Epithelial cell of prostate (primary cell): ENCODE measurements at regions not wholly inside any gene's neighbourhood (a gene's known extent, or its start where the extent isn't known, plus 50 kb on each side); places are given as distances from the start of the nearest gene placed in this dataset.
"Not testable (repeated sequence)": the region's sequence is repeated elsewhere in the genome, so short reads cannot be mapped to it uniquely, and the experiment has no call there.

Source experiments
- DNase-seq: peaks from one replicate; pipeline ENCODE4 v3.0.0-alpha.2; 2011; ENCODE audit warnings: low read depth, low spot score
- H3K27ac ChIP-seq: fragments of 450-650 bp; 2 replicates; pipeline ENCODE4 v1.5.1; 2017; ENCODE audit warnings: mild to moderate bottlenecking

DNA sequence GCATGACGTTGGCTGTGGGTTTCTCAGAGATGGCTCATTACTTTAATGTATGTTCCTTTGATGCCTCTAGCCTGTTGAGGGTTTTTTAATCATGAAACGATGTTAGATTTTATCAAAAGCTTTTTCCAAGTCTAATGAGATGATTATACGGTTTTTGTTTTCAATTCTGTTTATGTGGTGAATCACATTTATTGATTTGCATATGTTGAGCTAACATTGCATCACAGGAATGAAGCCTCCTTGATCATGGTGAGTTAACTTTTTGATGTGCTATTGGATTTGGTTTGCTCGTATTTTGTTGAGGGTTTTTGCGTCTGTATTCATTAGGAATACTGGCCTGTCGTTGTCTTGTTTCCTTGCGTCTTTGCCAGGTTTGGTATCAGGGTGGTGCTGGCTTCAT, 52.3 kb upstream of the PTPN12 start:
- DNase-seq, result no peak
- H3K27ac ChIP-seq, result peak overlapping the region; percentile 35

DNA sequence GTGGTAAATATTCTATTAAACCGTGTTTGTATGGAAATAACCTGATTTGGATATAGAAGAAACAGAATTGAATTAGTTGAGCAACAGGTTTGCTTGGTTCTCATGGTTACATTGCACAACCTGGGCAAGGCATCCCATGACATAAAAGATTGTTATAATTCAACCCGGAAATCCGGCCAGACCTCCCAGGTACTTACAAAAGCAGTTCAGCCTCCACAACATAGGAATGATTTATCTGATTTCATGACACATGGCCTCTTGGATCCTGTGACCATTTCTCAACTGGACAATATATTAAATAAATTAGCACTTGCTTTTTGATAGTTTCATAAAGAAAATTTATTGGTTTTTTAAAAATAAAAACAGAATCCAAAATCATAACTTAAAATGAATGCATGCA, 55.1 kb upstream of the PTPN12 start:
- H3K27ac ChIP-seq, result peak overlapping the region; percentile 84
- peak; percentile 79 for DNase-seq

DNA sequence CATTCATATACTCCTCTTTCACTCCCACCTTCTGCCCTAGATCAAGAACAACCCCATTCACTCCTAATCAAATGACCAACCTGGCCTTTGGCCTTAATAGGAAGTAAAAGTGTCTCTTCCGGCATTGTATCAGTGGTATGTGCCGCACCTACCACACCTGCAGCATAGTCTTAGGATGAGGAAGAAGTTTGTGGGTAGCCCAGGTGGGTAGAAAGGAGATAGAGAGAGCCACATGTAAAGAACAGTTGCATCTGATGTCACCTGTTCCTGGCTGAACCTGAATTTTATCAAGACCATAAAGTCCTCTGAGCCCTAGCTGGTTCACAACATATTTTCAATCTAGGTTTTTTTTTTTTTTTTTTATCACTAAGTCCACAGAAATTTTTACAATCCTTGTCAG, 55.5 kb upstream of the PTPN12 start:
- peak; percentile 59 for DNase-seq
- H3K27ac ChIP-seq, result peak overlapping the region; percentile 84

DNA sequence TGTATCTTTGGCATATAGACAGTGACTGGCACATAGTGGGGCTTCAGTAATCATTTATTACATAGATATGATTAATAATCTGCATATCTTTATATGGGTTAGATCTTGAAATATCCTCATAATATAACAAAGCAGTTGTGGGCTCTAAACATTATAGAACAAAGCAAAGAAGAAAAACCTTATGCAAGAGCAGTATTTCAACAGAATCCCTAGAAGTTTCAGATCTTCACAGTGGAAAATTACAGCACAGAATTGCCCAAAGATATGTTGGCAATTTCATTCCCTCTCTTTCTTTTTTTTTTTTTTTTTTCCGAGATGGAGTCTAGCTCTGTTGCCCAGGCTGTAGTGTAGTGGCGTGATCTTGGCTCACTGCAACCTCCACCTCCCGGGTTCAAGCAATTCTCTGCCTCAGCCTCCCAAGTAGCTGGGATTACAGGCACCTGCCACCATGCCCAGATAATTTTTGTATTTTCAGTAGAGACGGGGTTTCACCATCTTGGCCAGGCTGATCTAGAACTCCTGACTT, 56.9 kb upstream of the PTPN12 start:
- peak overlapping the region; percentile 84 for H3K27ac ChIP-seq
- not testable (repeated sequence) for DNase-seq

DNA sequence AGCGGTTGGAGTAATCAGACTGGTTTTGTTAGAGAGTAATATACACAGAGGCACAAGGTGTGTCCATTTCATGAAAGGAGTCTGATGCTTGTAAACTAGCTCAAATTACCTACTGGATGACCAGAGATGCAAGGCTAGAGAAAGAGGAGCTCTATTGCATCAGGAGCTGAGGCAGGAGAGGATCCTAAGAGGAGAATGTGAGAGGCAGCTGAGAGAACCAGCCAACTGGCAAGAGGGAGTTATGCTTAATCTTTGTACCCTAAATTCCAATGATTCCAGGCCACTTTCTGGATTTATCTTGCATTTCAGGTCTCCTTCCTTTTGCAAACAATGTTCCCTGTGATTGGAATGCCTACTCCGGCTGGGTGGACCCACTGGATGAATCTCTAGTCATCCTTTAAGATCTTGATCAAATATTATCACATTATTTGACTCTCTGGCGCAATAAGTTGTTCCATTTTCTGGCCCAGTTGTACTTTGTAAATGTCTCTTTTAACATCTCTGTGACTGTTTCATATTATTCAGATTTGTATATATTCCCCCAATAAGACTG, 57.5 kb upstream of the PTPN12 start:
- peak overlapping the region; percentile 84 for H3K27ac ChIP-seq
- DNase-seq, result peak; percentile 44

DNA sequence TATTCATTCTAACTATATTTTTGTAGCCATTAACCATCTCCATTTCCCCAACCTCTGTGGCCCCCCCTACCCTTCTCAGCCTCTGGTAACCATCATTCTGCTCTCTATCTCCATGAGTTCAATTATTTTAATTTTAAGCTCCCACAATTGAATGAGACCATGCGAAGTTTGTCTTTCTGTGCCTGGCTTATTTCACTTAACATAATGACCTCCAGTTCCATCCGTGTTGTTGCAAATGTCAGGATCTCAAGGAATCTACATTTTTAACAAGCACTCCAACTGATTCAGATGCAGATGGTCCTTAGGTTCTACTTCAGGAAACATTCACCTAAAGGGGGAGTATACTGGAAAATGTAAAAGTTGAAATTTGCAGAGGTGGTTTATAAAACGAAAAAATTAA, 60.2 kb upstream of the PTPN12 start:
- DNase-seq, result no peak
- no peak overlapping the region for H3K27ac ChIP-seq

DNA sequence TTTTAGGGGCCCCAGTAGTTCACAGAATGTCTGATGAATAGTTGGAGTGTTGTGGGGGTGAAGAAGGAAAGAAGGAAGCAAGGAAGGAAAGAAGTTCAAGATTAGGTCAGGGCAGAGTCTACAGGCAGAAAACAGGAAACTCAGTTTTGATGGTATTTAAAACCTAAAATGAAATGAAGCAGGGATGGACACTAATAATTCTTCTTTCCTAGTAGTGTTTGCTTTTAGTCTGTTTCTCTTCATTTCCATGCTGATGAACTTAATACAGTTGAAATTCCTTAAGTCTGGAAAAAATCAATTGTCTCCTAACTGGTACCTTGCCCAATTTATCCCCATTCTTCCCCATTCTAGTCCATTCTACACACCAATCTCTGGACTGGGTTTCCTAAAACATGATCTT, 59.0 kb upstream of the GSAP start:
- no peak for DNase-seq
- no peak overlapping the region for H3K27ac ChIP-seq

DNA sequence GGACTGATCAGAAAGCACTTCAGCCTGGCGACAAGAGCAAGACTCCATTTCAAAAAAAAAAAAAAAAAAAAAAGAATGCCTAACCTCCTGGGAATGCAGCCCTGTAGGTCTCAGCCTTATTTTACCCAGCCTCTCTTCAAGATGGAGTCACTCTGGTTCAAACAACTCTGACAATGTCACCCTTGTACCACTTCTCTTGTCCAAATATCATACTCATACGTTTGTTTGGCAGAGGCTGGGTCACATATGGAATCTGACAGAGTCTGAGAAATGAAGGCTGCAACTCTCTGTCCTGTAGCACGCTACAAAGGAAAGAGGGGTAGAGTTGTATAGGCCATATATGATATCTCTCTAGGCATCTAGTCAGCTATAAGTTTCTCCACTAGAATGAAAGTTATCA, 58.6 kb upstream of the GSAP start:
- H3K27ac ChIP-seq, result no peak overlapping the region

DNA sequence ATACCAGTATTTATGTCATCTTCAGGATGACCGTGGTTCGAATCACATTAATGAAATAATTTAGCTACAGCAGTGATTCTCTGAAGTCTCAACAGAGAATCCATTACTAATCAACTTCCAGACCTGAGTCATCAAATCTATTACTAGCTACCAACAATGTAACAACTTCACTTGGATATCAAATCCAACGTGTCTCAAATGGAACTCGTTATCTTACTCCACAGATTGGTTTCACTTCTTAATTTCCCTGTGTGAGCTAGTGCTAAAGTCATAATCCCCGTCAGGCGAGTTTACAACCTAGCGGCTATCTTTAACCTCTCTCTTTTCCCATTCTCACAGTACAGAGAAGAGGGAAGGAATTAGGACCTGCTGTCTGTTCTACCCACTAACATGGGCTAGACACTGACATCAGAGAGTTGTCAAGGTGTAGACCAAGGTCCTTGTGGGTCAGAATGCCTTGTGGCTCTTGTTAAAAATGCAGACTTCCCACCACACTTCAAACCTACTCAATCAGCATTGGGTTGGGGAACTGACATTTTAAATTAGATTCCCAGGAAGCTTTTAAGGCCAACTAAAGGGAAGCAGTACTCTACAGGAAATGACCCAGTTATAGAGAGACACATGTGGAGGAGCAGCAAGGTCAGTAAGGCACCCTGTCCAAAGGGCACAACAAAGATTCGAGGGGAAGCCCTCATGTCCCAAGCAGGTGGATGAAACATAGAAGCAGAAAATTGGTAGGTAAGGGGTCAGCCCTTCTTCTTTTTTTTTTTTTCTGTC, 57.3 kb upstream of the GSAP start:
- H3K27ac ChIP-seq, result no peak overlapping the region
- DNase-seq, result no peak

More for the DNA sequence above, 58.6 kb upstream of the GSAP start:
- no peak for DNase-seq

DNA sequence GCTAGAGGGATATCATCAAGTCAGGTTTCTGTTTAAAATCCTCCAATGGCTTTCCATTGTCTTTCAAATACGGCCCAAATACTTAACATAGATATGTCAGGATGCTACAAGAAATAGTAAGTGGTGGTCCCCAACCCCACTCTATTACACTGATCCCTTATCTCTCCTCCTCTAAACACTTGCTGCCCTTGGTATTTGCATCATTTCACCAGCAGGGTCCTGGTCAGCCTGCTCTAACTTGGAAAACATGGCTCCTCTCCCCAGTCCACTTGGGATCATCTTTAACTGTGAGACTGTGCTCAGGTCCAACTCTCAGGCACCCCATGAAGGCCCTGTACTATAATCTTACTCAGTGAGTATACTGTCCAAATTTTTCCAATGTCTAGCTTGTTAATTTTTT, 53.8 kb upstream of the GSAP start:
- no peak overlapping the region for H3K27ac ChIP-seq
- no peak for DNase-seq

DNA sequence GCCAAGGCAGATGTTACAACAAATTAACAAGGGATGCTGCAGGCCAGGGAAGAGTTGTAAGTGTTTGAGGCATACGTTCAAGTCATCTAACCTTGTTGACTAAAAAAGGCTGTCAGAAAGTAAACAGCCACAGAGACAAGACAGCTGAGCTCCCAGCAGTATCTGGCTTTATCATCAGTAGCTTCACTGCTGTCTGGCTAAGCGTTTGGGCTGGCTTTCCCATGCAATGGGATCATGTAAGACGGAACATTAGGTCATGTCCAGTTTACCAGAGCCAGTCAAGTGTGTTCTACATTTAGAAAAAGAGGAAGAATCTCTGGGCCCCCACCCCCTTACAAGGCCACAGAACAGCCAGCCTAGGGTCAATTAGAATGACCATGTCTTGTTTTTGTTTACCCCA, 51.3 kb upstream of the GSAP start:
- no peak for DNase-seq
- H3K27ac ChIP-seq, result no peak overlapping the region

DNA sequence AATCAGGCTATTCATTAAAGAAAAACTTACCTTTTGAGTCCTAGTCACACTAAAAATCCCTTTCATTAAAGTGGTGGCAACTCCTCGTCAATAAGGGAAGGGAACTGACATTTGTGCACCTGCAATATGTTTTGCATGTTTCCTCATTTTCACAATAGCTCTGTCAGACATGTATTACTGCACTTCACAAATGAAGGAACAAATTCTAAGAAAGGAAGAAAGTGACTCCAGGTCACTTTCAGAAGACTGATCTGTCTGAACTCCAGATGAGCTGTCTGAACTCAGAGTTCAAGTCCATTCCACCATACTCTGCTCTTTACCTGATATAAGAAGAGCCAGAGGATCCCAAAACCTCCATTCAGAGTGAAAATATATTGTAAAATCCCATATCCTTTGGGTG, 50.3 kb upstream of the GSAP start:
- DNase-seq, result no peak
- H3K27ac ChIP-seq, result peak overlapping the region; percentile 8
